DND-41 (cell line): ENCODE measurements at regions not wholly inside any gene's neighbourhood (a gene's known extent, or its start where the extent isn't known, plus 50 kb on each side); places are given as distances from the start of the nearest gene placed in this dataset.

Source experiments
- ATAC-seq: fragments of 200-7000 bp; cut with Tn5 transposase; 3 replicates; pipeline ENCODE4 v1.9.1; 2021; ENCODE audit warnings: low read depth; ENCODE audit not compliant: insufficient read depth
- DNase-seq: peaks from one replicate; pipeline ENCODE4 v3.0.0-alpha.2; 2020
- H2AFZ ChIP-seq: 2 replicates; pipeline ENCODE4 v1.6.0; 2012; ENCODE audit warnings: low read depth, low read length
- H3K27ac ChIP-seq: 2 replicates; pipeline ENCODE4 v1.5.1; 2012; ENCODE audit warnings: low read length, inconsistent platforms
- H3K27me3 ChIP-seq: fragments of 200-600 bp; sonication (generic); 2 replicates; pipeline ENCODE4 v1.6.0; 2012; ENCODE audit warnings: low read length, mild to moderate bottlenecking, inconsistent platforms; ENCODE audit not compliant: insufficient read depth, poor library complexity
- H3K36me3 ChIP-seq: 2 replicates; pipeline ENCODE4 v1.5.1; 2012; ENCODE audit warnings: low read length, inconsistent platforms; ENCODE audit not compliant: insufficient read depth
- H3K4me1 ChIP-seq: 2 replicates; pipeline ENCODE4 v1.5.1; 2012; ENCODE audit warnings: mild to moderate bottlenecking, low read length; ENCODE audit not compliant: insufficient read depth
- H3K4me2 ChIP-seq: 2 replicates; pipeline ENCODE4 v1.6.0; 2012; ENCODE audit warnings: mild to moderate bottlenecking, moderate library complexity, low read length, inconsistent platforms; ENCODE audit not compliant: insufficient read depth
- H3K4me3 ChIP-seq, 2 experiments: fragments of 200-600 bp in 1 of 2; shearing (Covaris generic) in 1 of 2; 2 replicates each; pipeline ENCODE4 v1.5.1; 2012 to 2016; ENCODE audit warnings: inconsistent platforms in 2 of 2, low read length in 2 of 2, mild to moderate bottlenecking in 2 of 2, low read depth in 1 of 2, moderate library complexity in 1 of 2
- H3K79me2 ChIP-seq: 2 replicates; pipeline ENCODE4 v1.6.0; 2012; ENCODE audit warnings: low read length, inconsistent platforms; ENCODE audit not compliant: insufficient read depth
- H3K9ac ChIP-seq: 2 replicates; pipeline ENCODE4 v1.6.0; 2012; ENCODE audit warnings: low read depth, mild to moderate bottlenecking, inconsistent platforms, low read length, moderate library complexity
- H3K9me3 ChIP-seq: 2 replicates; pipeline ENCODE4 v1.5.1; 2012; ENCODE audit warnings: low read length, moderate library complexity, mild to moderate bottlenecking, inconsistent platforms; ENCODE audit not compliant: insufficient read depth, severe bottlenecking
- H4K20me1 ChIP-seq: 2 replicates; pipeline ENCODE4 v1.6.0; 2012; ENCODE audit warnings: low read length; ENCODE audit not compliant: insufficient read depth
- EZH2 ChIP-seq: IDR thresholded peaks from 3 replicates; pipeline ENCODE4 v1.6.1; 2012; ENCODE audit warnings: borderline replicate concordance, low read depth, mild to moderate bottlenecking, moderate library complexity, low read length, inconsistent platforms; ENCODE audit not compliant: severe bottlenecking
- TF ChIP-seq, protein P1 (sequence below): IDR thresholded peaks from 2 replicates; pipeline ENCODE4 v1.5.1; 2012; ENCODE audit warnings: borderline replicate concordance, low read length, moderate library complexity, mild to moderate bottlenecking; ENCODE audit not compliant: poor library complexity, severe bottlenecking; ENCODE audit errors: extremely low read depth

DNA sequence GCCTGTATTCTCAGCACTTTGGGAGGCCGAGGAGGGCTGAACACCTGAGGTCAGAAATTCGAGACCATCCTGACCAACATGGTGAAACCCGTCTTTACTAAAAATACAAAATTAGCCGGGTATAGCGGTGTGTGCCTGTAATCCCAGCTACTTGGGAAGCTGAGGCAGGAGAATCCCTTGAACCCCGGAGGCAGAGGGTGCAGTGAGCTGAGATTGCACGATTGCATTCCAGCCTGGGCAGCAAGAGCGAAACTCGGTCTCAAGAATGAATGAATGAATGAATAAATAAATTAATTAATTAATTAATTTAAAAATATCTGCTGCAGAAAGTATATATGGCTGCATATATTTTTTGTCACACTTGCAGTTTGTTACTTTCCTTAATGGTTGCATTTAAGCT, 781.8 kb downstream of the DNAJB9 start:
- no peaks in the 10 kb centered on the region for H3K79me2 ChIP-seq
- no peaks in the 10 kb centered on the region for H3K36me3 ChIP-seq
- no peaks in the 10 kb centered on the region for H4K20me1 ChIP-seq
- H3K9ac ChIP-seq = no peak overlapping the region
- H3K27me3 ChIP-seq = no peaks in the 10 kb centered on the region
- TF ChIP-seq, protein P1, sequence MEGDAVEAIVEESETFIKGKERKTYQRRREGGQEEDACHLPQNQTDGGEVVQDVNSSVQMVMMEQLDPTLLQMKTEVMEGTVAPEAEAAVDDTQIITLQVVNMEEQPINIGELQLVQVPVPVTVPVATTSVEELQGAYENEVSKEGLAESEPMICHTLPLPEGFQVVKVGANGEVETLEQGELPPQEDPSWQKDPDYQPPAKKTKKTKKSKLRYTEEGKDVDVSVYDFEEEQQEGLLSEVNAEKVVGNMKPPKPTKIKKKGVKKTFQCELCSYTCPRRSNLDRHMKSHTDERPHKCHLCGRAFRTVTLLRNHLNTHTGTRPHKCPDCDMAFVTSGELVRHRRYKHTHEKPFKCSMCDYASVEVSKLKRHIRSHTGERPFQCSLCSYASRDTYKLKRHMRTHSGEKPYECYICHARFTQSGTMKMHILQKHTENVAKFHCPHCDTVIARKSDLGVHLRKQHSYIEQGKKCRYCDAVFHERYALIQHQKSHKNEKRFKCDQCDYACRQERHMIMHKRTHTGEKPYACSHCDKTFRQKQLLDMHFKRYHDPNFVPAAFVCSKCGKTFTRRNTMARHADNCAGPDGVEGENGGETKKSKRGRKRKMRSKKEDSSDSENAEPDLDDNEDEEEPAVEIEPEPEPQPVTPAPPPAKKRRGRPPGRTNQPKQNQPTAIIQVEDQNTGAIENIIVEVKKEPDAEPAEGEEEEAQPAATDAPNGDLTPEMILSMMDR = no peak
- TF ChIP-seq EZH2 = no peak
- ATAC-seq (no peak), DNase-seq (no peak)
- no peak overlapping the region for H3K4me2 ChIP-seq
- no peaks in the 10 kb centered on the region for H3K9me3 ChIP-seq
- H2AFZ ChIP-seq = no peak overlapping the region
- no peaks in the 10 kb centered on the region for H3K4me1 ChIP-seq
- H3K4me3 ChIP-seq = no peak overlapping the region
- no peak overlapping the region for H3K27ac ChIP-seq

DNA sequence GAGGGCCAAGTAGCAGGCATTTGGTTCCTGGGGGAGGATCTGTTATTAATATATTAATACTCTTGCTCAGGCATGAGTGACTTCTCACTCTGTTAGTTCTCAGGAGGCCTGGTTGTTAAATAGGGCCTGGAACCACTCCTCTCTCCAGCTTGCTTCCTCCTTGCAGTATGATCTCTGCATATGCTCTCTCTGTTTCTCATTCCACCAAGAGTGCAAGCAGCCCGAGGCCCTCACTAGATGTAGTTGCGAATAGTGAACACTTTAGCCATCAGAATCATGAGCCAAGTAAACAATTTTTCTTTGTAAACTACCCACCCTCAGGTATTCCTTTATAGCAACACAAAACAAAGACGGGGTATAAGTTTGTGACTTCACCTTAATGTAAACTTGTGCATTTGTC, 784.3 kb downstream of the DNAJB9 start:
- no peaks in the 10 kb centered on the region for H4K20me1 ChIP-seq
- H3K4me1 ChIP-seq = no peaks in the 10 kb centered on the region
- peak overlapping the region; percentile 57 for H2AFZ ChIP-seq
- no peaks in the 10 kb centered on the region for H3K27me3 ChIP-seq
- TF ChIP-seq, protein P1 = no peak
- TF ChIP-seq EZH2 = no peak
- no peak for DNase-seq
- ATAC-seq = no peak
- no peaks in the 10 kb centered on the region for H3K9me3 ChIP-seq
- no peaks in the 10 kb centered on the region for H3K79me2 ChIP-seq
- H3K36me3 ChIP-seq = no peaks in the 10 kb centered on the region
- no peak overlapping the region for H3K4me3 ChIP-seq
- no peak overlapping the region for H3K9ac ChIP-seq
- H3K4me2 ChIP-seq = no peak overlapping the region
- no peak overlapping the region for H3K27ac ChIP-seq

DNA sequence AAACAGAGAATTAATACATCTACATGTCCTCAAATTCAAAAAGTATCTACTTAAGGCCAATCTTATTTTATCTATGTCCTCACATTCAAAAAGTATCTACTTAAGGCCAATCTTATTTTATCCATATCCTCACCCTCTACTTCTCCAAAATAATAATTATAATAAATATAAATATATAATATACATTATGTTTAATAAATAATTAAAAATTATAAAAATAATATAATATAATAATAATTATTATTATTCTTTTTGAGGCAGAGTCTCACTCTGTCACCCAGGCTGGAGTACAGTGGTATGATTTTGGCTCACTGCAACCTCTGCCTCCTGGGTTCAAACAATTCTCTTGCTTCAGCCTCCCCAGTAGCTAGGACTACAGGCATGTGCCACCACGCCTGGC, 784.9 kb downstream of the DNAJB9 start:
- ATAC-seq = no peak
- no peak overlapping the region for H2AFZ ChIP-seq
- no peak for TF ChIP-seq EZH2
- TF ChIP-seq, protein P1 = no peak

DNA sequence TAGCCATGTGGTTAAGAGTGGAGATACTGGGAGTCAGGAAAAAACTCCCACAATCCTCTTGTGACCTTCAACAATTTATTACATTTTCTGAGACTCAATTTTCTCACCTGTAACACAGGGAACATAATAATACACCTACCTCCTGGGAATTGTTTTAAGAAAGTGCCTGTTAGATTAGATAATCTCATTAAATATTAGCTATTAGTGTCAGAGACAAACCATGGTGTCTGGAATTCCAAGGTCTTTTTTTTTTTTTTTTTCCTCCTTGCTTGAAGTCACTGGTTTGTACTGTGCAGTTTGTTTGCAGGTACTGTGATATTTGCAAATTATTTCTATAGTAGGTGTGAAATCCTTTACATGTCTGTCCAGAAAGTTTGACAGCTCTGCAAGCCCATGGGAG, 806.1 kb downstream of the DNAJB9 start:
- H2AFZ ChIP-seq = no peak overlapping the region
- H3K9ac ChIP-seq = no peak overlapping the region
- H3K27ac ChIP-seq = no peak overlapping the region
- no peaks in the 10 kb centered on the region for H4K20me1 ChIP-seq
- H3K4me2 ChIP-seq = no peak overlapping the region
- H3K79me2 ChIP-seq = no peaks in the 10 kb centered on the region
- TF ChIP-seq EZH2 = no peak
- TF ChIP-seq, protein P1 = no peak
- DNase-seq = no peak
- ATAC-seq = no peak
- no peaks in the 10 kb centered on the region for H3K4me1 ChIP-seq
- H3K9me3 ChIP-seq = no peaks in the 10 kb centered on the region
- no peak overlapping the region for H3K4me3 ChIP-seq
- no peaks in the 10 kb centered on the region for H3K36me3 ChIP-seq
- H3K27me3 ChIP-seq = no peaks in the 10 kb centered on the region

More for the DNA sequence above, 784.9 kb downstream of the DNAJB9 start:
- Histone ChIP-seq H3K36me3 (no peaks in the 10 kb centered on the region), H3K27ac (no peak overlapping the region), H3K27me3 (no peaks in the 10 kb centered on the region), H4K20me1 (no peaks in the 10 kb centered on the region), H3K9ac (no peak overlapping the region), H3K4me3 (no peak overlapping the region), H3K9me3 (no peaks in the 10 kb centered on the region), H3K4me2 (no peak overlapping the region), H3K79me2 (no peaks in the 10 kb centered on the region), H3K4me1 (no peaks in the 10 kb centered on the region)
- no peak for DNase-seq
